Activated CD4-positive, alpha-beta T cell treated with anti-CD3 and anti-CD28 coated beads for 1 hour (primary cell): ENCODE measurements at regions not wholly inside any gene's neighbourhood (a gene's known extent, or its start where the extent isn't known, plus 50 kb on each side); places are given as distances from the start of the nearest gene placed in this dataset.

ENCODE experiments used
- DNase-seq: peaks from one replicate; pipeline ENCODE4 v3.0.0-alpha.2; 2020

DNA sequence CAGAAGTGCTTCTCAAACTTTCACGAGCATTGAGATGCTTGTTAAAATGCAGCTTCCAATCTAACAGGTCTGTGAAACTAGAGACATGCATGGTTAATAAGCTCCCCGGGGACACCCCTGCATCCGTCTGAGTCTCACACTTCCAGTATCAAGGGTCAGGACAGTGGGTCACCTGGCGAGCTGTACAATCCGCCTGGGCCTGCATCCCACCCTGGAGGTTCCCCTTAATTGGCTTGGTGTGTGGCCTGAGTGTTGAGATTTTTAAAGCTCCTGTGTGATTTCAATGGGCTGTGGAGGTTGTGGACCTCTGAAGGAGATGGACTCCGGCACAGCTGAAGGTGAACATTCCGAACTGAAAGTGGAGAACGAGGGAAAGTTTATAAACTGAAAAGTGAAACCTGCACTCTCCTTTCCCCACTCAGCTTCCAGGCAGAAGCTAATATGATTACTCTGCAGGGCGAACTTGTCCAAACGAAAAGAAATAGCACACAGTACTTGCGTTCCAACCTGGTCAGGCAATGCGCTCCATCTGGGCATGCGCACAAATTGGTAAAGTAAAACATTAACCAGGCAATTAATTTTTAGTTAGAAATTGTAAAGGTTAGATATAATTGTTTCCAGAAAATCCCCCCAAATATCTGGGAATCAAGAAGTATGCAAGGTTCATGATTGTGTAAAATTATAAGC, 191.7 kb upstream of the ALKAL2 start:
- no peak for DNase-seq

DNA sequence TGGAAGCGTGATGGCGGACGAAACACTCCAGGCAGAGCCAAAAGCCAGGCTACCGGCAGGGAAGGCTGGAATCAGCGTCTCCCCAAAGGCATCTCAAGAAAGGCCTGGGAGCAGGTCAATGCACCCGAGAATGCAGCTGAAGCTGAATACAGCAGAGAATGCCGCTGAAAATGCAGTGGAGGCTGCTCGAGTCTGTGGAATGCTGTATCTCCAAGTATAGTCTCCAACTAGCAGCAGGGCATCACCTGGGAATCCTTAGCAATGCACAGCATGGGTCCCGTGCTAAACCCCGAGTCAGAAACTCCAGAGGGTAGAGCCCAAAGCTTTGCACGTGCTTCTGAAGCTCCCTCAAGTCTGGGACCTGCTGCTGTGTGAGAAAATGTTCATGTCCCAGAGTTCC, 191.1 kb upstream of the ALKAL2 start:
- no peak for DNase-seq

DNA sequence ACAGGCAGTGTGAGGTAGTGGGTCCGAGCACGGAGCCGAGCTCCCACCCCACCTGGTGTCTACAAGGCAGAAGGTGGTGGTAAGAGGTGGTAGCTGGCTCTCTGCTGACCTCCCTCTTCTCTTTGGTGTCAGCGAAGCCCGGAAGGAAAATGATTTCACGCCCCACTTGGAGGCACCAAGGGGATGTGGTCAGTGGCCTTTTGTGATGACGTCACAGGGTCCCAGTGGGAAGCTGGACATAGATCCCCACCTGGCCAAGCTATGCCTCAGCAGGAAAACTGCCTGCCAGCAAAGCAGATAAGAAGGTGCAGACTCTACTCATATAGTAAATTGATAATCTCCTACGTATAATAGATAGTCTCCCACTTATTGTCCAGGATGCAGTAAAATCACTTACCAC, 183.7 kb upstream of the ALKAL2 start:
- no peak for DNase-seq

DNA sequence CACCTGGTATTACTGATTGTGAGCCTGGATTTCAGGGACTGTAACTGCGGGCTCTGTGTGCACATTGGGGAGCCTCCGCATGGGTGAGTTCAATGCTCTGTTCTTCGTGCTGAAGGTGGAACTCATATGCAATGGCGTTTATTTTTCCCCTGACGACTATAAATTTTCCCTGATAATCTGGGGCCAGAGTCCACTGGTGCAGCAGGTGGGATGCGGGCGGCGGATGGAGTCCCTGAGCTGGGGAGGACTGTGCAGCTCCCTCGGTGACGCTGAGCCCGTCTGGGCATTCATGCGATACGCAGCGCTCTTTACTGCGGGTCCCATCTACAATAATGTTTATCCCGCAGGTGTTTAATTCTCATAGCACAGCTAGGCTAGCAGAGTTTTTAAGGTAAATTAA, 181.6 kb upstream of the ALKAL2 start:
- DNase-seq: no peak

GRCh38 chr2:468648-469336, 180.9 kb upstream of the ALKAL2 start:
- DNase-seq: no peak

DNA sequence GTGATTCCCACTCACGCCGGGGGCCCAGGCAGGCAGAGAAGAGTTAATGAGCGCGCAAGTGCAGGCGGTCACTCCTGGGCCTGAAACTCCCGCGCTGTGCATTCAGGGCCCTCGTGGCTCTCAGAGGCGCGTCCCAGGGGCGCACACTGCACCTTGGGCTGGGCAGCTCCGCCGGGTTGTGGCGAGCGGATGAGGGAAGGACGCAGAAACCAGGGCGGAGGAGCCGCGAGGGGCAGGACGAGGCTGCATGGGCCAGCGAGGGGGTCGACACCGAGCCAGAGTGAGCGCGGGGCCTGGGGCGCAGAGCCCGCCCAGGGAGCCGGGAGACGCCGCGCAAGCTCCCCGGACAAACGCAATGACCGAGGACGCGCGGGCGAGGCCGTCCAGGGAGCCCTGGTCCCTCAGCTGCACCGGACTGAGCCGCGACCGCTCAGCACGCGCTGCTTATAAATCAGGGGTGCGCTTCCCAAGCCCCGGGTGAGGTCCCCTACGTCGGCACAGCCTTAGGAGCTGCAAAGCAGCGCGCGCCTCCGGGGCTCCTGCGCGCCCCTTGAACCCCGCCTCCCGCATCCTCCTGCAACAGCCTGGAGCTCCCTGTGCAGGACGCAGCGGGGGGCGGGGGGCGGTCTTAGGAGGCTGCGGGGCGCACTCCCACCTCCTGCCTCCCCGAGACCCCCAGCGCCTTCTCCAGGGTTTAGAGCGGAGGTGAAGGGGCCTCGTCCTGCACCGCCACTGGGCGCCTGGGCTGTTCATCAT, 180.2 kb upstream of the ALKAL2 start:
- DNase-seq: no peak

GRCh38 chr2:467543-467891, 179.6 kb upstream of the ALKAL2 start:
- no peak for DNase-seq

DNA sequence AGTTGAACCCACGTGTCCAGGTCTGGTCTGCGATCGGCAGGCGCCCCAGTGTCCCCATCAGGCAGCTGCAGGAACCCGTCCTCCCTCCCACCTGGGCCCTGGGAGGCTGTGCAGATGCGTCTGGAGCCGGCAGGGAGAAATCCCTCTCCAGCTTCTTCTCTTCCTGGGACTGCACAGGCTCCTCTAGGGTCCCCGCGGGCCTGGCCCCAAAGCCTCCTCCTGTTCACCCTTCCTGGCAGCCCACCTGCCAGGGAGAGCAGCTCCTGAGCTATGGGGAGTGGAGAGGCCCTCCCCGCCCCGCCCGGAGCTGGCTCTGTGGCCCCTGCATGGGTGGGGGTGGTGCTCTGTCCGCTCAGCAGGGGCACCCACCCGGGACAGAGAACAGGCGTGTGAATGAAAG, 179.2 kb upstream of the ALKAL2 start:
- no peak for DNase-seq

GRCh38 chr2:464562-465309, 176.8 kb upstream of the ALKAL2 start:
- DNase-seq: no peak

DNA sequence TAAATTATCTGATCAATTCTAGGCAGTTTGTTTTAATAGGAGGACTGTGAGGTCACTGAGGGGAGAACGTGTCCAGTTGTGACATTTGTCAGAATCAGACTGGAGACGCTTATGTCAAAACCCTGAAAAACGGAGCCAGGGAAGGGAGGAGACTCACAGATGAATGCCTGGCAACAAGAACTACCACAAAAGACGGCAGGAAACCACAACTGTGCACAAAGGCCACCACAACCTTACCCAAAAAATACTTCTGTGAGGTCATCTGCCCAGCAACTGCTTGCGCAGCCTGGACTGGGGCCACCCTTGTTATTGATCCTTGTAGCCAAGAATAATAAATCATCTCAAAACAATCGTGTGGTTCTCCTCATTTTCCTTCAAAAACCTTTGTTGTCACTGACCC, 173.0 kb upstream of the ALKAL2 start:
- DNase-seq: no peak

DNA sequence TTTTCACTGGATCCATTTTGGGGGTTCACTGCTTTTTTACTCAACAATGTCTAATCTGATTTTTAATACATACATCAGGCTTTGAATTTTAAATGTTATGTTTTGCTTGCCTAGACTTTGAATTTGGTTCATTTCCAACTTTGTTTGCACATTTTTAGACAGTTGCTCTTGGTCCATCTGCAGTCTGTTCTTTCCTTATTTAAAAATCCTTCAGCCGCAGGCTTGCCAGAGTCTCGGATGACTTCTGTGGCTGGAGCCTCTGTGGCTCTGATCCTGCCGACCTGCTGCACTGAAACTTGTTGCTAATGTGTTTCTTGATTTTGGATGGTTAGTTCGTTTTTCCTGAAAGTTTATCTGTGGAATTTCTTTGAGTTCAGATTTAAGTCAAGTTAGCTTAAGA, 172.0 kb upstream of the ALKAL2 start:
- no peak for DNase-seq

GRCh38 chr2:458425-458815, 170.5 kb upstream of the ALKAL2 start:
- DNase-seq: no peak

DNA sequence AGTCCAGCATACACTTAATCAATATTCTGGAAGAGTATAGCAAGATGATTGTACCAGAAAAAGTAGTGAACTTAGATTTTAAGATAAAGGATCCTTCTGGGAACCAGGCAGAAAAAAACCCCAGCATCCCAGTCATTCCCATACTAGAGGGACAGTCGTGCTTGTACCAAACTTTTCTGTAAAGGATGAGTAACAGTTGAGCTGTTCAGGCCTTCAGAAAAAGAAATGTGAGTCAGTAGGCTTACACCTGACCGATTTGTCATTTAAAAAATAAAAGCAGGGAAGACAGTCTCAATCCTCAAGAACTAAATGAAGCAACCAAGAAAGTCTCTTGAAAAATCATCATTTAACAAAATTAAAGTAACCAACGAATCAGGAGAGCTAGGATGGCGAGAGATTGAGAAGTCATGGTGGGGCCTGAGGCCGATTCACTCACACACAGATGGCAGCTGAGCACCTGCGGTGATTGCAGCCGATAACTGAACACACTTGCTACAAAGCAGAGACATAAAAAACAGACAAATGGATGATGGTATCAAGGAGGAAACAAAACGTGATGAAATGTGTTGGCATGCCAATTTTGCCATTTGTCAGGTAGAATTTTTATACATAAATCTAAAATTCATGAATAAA, 170.0 kb upstream of the ALKAL2 start:
- DNase-seq: no peak

DNA sequence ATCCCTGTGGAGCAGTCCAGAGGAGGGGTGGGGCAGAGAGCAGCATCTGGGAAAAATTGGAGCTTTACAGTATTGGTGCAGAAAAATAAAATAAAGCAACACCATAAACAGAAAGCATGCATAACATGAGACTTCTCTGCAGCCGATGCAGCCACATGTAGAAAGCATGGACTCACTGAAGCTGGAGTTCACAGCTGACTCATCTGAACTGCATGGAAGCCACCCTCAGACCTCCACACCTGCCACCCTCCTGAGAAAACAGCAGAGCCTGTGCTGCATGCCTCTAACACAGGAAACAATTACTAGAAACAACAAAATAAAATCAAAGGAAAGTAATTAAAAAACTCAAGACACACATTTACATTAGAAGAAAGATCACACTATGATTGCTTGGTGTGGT, 169.4 kb upstream of the ALKAL2 start:
- no peak for DNase-seq

DNA sequence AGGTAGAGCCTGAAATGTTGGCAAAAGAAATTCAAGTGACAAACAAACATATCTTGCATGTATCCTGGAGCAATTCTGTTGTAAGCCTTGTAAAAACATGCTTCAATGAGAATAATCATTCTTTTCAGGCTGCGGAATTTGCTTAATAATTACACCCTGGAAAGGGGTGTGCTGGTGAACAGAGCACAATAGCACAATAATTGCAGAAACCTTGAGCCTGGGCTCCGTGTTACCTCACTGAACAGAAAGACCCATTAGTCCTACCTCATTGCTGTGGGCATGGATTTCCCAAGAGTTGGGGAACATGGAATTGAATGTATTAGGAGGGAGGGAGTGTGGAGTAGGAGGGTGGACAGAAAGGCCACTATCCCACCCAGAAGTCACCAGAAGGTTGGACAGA, 168.0 kb upstream of the ALKAL2 start:
- no peak for DNase-seq

DNA sequence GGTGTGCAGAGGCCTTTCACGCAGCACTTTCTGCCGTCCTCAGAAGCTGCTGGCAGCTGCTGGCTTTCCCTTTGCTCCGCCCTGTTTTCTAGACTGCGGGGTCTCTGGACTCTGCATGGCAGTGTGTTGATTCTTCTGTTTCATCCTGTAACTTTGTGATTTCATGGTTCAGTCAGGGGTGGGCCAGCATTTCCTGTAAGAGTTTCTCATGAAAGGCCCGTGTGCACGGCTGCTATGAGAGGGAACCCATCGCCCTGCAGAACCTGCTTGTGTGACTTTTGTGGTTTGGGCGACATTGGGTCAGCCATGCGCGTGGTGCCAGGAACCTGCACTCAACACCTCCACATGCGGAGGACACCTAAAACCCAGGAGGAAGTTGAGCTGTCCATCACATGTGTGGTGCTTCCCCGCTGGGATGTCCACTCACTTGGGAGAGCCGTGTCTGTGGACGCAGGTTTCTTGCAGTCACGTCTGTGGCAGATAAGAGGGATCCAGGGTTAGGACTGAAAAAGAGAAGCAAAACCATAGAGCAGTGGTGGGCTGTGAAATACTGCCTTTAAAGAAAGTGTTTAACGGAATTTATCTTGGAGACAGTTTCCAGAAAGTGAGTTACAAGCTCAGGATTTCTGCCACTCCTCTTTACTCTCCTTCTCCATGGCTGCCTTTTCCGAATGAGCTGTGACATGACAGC, 167.3 kb upstream of the ALKAL2 start:
- DNase-seq: no peak

DNA sequence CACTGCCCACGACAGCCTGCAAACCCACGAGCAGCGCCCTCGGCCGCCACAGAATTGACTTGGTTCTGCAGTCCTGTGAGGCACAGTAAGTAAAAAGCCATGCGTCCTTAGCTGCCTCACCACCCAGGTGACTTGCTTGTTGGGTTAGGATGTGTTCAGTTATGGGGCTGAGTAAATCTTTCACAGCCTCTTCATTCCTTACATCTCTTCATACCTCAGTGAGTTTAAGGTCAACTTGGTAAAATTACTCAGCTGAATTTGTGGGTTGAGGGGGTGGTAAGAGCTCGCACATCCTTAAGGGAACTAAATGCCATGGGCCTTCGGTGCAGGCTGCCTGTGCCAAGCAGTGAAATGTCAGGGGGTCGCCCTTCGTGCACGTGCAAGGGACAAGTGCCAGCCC, 165.2 kb upstream of the ALKAL2 start:
- DNase-seq: no peak

- DNase-seq: no peak
Measured at GRCh38 chr2:451495-451894, 163.6 kb upstream of the ALKAL2 start.

DNA sequence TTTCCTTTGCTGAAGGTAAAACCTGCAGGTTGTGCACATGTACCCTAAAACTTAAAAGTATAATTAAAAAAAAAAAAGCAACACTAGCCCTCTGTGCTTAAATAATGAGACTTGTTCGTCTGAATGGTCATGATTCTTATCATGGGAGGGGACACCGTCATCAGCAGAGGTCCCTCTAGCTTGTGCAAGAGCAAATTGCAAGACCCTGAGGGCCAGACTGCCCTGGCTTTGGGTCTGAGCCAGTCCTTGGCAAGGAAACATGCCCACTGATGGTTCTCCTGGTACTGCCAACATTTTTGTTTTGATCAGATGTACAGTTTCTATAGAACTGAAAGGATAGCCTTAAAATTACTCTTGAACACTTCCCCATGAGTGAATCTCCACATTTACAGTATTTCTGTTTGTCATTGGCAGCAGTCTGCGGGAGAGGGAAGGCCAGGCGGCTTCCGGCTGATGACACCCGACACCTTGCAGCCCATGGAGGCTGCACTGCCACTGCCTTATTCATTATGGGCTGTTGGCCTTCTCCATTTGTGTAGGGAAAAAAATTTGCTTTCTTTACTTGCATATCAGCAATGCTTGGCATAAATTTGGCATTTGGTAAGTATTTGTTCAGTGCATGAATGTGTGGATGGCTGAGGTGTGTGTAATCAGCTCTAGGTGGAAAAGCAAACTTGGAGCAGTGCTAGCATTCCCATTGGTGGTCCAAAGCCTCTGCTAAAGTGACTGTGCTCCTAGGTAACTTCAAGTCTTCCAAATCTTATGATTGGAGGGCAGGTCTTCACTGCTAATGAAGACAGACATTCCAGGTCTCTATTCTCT, 161.6 kb upstream of the ALKAL2 start:
- no peak for DNase-seq

GRCh38 chr2:447902-448665, 160.2 kb upstream of the ALKAL2 start:
- no peak for DNase-seq
